Coronary artery (tissue), 2 donors: ENCODE measurements at regions not wholly inside any gene's neighbourhood (a gene's known extent, or its start where the extent isn't known, plus 50 kb on each side); places are given as distances from the start of the nearest gene placed in this dataset.

ENCODE experiments used
- DNase-seq: peaks from one replicate; pipeline ENCODE4 v3.0.0-alpha.2; 2017; ENCODE audit warnings: low spot score
- H3K27ac ChIP-seq, 2 donors: fragments of 200-600 bp; sonication (generic); one replicate each; pipeline ENCODE4 v1.5.1; 2016 to 2019
- H3K4me3 ChIP-seq: fragments of 200-600 bp; sonication (generic); 2 replicates; pipeline ENCODE4 v1.5.1; 2016; ENCODE audit warnings: mild to moderate bottlenecking, moderate library complexity
- TF ChIP-seq, protein P1 (sequence below): fragments of 200-600 bp; sonication (generic); IDR thresholded peaks from one replicate; pipeline ENCODE4 v1.5.1; 2019; ENCODE audit warnings: antibody characterized with exemption

DNA sequence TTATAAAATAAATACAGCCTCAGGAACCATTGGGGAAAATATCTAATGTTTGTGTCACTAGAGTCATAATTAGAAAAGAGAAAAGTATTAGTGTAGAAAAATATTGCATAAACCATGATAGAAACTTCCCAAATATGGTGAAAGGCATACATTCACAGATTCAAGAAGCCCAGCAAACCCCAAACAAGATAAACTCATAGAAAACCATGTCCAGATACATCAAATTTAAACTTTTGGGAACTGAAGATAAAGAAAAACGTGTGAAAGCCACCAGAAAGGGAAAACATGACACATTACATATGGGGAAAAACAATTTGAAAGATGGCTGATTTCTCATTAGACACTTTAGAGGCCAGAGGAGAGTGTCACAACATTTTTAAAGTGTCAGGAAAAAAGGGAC is 236.5 kb upstream of the FN1 start:
- no peak for DNase-seq
- Histone ChIP-seq H3K4me3 (no peak overlapping the region), H3K27ac (no peak overlapping the region)
- TF ChIP-seq, protein P1, sequence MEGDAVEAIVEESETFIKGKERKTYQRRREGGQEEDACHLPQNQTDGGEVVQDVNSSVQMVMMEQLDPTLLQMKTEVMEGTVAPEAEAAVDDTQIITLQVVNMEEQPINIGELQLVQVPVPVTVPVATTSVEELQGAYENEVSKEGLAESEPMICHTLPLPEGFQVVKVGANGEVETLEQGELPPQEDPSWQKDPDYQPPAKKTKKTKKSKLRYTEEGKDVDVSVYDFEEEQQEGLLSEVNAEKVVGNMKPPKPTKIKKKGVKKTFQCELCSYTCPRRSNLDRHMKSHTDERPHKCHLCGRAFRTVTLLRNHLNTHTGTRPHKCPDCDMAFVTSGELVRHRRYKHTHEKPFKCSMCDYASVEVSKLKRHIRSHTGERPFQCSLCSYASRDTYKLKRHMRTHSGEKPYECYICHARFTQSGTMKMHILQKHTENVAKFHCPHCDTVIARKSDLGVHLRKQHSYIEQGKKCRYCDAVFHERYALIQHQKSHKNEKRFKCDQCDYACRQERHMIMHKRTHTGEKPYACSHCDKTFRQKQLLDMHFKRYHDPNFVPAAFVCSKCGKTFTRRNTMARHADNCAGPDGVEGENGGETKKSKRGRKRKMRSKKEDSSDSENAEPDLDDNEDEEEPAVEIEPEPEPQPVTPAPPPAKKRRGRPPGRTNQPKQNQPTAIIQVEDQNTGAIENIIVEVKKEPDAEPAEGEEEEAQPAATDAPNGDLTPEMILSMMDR = no peak

- no peak overlapping the region for H3K4me3 ChIP-seq
- TF ChIP-seq, protein P1 = no peak
- H3K27ac ChIP-seq = no peak overlapping the region
- DNase-seq = no peak
Measured at GRCh38 chr2:215671691-215672090, 235.8 kb upstream of the FN1 start.

DNA sequence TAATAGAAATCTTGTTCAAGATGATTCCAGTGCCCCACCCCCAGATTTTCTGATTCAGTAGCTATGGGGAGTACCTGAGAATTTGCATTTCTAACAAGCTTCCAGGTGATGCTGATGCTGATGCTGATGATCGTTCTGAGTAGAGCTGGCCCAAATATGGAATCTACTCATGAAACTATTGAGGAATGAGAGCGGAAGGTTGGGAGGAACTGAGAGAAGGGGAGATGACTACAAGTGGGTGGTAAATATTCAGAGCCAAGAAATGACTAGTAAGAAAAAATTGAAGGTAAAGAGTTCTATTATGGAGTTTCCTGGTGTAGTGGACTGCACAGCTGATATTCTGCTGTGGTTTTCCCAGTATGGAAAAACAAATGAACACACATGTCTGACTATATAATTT is 235.4 kb upstream of the FN1 start:
- no peak for DNase-seq
- TF ChIP-seq, protein P1 = no peak
- Histone ChIP-seq H3K27ac (no peak overlapping the region), H3K4me3 (no peak overlapping the region)

GRCh38 chr2:215670396-215670795 is 234.5 kb upstream of the FN1 start:
- TF ChIP-seq, protein P1 = no peak
- Histone ChIP-seq H3K27ac (no peak overlapping the region), H3K4me3 (no peak overlapping the region)
- no peak for DNase-seq

GRCh38 chr2:215668378-215668775 is 232.5 kb upstream of the FN1 start:
- no peak overlapping the region for H3K4me3 ChIP-seq

DNA sequence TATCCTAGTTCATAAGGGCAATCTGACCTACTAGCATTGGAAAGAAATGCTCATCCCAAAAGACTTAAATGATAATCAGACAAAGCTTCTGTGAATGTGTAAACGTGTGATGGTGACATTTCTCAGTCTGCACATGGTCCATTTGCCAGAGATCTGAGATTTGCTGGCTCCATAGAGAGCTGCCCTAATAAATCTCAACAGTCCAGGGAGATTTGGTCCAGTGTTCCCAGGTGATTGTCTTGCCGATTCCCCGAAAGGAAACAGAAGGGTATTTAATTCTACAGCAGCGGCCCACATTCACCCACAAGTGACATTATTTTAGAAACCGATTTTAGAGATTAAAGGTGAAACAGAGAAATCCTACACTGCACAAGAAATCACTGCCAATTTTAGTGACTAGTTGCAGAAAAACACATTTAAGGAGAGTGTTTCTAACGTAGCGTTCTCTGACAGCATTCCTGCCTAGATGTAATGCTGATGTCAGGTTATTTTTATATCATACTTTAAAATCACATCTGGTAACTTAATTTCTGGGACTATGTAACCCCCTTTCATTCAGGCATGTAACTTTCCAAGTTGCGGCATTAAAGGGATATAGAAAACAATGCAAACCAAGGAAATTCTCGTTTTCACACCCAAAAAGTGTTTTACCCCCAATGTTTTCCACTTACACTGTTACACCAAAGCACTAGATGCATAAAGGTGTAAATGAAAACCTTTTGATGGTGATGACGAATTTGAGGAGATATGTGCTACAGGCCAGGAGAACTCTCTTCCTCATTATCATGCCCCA is 231.9 kb upstream of the FN1 start:
- Histone ChIP-seq H3K4me3 (no peak overlapping the region), H3K27ac (no peak overlapping the region)
- no peak for DNase-seq
- TF ChIP-seq, protein P1 = no peak

More at GRCh38 chr2:215668378-215668775, 232.5 kb upstream of the FN1 start:
- TF ChIP-seq, protein P1 = no peak
- no peak for DNase-seq
- no peak overlapping the region for H3K27ac ChIP-seq

DNA sequence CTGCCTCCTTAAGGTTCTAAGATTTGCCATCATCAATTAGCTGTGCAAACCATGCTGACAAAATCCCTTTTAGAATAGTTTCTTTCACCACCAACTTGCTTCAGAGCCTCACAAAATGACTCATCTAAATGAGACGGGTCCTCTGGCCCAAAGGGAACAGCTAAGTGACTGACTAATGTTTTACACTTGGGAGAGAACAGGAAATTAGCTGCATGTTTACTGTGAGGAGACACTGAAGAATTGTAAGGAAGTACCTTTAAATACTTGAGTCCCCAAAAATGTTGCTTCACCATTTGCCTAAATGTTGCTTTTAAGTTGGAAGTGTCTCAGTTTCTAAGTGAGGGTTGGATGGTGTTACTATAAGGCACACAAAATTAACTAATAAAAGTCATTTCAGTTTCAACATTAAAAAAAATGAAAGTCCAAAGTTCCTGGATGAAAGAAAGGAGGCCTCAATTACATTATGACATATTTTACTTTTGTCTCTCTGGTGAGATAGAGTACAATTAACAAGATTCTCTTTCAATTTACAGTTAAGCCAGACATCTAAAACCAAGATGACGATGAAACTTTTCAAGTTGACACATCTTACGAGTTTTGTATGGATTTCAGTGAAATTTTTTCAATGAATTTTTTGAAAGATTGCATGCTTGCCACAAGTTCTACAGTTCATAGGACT is 229.1 kb upstream of the FN1 start:
- H3K4me3 ChIP-seq = no peak overlapping the region
- DNase-seq = no peak
- peak overlapping the region; percentile 46 to 48 for H3K27ac ChIP-seq
- TF ChIP-seq, protein P1 = no peak
